Sigmoid colon (tissue), 4 donors: ENCODE measurements at regions not wholly inside any gene's neighbourhood (a gene's known extent, or its start where the extent isn't known, plus 50 kb on each side); places are given as distances from the start of the nearest gene placed in this dataset.

Experiments used
- EP300 ChIP-seq, 4 donors: sonication (generic); formaldehyde crosslinking; IDR thresholded peaks; one replicate each; pipeline ENCODE4 v1.6.1; 2017; ENCODE audit warnings: antibody characterized with exemption in 4 of 4
- POLR2AphosphoS5 ChIP-seq, 4 donors: sonication (generic); formaldehyde crosslinking; IDR thresholded peaks; one replicate each; pipeline ENCODE4 v1.6.1; 2017; ENCODE audit warnings: antibody characterized with exemption in 4 of 4
- TF ChIP-seq, protein P1 (sequence below), 4 experiments: fragments of 450-650 bp in 3 of 4; fragments of 200-600 bp in 1 of 4; IDR thresholded peaks; one replicate each; pipeline ENCODE4 v1.5.1; 2016 to 2019; ENCODE audit warnings: antibody characterized with exemption in 4 of 4, mild to moderate bottlenecking in 3 of 4, moderate library complexity in 2 of 4

DNA sequence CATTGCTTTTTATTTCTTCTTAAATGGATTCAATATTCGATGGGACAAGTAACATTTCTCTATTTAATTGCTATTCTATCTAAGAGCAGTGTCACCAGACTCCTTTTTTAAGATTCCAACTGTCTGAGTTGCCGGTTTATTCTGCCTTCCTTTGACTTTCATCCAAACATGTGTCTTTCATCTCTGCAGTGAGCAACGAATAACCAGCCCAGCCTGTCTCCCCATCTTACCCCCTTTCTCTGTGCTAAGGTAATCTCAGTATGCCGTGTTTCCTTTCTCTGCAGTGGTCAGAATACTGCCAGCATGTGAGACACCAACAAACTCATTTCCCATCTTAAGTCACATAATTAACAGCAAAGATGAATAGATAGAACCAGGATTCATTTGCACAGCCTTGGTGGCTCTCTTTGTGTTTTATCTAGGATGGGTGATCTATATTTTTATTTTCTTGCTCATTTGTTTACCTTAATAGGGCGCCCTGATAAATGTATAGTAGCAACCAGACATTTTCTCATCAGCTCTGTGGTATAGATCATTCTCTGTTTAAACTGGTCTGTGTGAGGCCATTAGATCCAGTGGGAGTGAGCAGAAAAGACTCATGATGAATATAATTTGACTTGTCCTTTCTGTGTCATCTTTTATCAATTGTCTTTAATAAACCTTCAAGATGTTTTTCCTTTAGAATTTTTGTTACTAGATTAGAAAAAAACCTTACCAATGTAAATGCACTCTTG is 394.8 kb upstream of the IGFBP7 start:
- TF ChIP-seq, protein P1, sequence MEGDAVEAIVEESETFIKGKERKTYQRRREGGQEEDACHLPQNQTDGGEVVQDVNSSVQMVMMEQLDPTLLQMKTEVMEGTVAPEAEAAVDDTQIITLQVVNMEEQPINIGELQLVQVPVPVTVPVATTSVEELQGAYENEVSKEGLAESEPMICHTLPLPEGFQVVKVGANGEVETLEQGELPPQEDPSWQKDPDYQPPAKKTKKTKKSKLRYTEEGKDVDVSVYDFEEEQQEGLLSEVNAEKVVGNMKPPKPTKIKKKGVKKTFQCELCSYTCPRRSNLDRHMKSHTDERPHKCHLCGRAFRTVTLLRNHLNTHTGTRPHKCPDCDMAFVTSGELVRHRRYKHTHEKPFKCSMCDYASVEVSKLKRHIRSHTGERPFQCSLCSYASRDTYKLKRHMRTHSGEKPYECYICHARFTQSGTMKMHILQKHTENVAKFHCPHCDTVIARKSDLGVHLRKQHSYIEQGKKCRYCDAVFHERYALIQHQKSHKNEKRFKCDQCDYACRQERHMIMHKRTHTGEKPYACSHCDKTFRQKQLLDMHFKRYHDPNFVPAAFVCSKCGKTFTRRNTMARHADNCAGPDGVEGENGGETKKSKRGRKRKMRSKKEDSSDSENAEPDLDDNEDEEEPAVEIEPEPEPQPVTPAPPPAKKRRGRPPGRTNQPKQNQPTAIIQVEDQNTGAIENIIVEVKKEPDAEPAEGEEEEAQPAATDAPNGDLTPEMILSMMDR (IDR thresholded peaks at IDR 0.05): no peak
- TF ChIP-seq POLR2AphosphoS5 (IDR thresholded peaks at IDR 0.05): no peak
- no peak for TF ChIP-seq EP300 (IDR thresholded peaks at IDR 0.05)
